ENCODE measurements at regions not wholly inside any gene's neighbourhood (a gene's known extent, or its start where the extent isn't known, plus 50 kb on each side); places are given as distances from the start of the nearest gene placed in this dataset.

DNA sequence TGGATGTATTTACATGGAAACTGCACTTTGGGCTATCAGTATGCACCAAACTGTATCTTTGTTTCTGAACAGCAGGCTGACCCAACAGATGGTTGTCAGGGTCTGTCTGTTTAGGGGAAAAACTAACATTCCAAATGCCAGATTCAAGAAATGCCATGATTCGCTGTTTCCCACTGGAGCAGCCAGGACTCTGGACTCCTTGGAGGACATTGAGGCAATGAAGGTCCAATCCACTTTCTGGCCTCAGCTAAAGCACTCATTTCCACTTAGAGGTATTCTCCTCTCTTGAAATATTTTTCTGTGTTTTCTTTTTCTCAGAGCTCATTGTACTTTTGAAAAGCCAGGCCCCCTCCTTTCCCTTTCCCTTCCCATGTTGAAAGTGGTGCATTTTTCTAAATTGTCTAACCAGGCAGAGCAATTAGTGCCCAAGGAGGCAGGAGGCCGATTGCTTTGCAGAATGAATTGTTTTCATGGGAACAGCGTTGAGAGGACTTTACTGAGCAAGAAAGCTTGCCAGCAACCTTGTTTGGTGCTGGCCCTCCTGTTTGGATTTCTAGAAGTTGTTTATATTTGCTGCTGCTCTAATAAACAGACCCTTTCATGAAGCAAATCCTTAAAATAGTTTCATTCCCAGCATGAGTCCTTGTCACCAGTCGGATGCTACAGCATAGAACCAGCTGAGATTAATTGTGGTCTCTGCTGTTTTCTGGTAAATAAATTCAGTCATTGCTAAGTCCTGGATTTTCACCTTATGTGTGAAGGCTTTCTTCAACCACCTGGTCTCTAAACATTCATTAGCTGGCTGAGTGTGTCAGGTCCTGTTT, 132.8 kb upstream of the TAF11L2 start:
- DNase-seq (no peak), FAIRE-seq (no peak)
- intact Hi-C loops (cut with DNase I) = no loop called here
- H3K4me1 ChIP-seq (ENCODE audit: control insufficient read depth in 2 of 3, insufficient read depth in 2 of 3, low read depth in 1 of 3, low read length in 3 of 3) = no peaks in the 10 kb centered on the region
- H3K9ac ChIP-seq (ENCODE audit: low read length in 3 of 3) = no peak overlapping the region
- no peaks in the 10 kb centered on the region for H3K27me3 ChIP-seq (ENCODE audit: control insufficient read depth, insufficient read depth, low read length)
- H3K4me3 ChIP-seq (ENCODE audit: low read length in 3 of 3) = no peak overlapping the region
- TF ChIP-seq, protein P1, sequence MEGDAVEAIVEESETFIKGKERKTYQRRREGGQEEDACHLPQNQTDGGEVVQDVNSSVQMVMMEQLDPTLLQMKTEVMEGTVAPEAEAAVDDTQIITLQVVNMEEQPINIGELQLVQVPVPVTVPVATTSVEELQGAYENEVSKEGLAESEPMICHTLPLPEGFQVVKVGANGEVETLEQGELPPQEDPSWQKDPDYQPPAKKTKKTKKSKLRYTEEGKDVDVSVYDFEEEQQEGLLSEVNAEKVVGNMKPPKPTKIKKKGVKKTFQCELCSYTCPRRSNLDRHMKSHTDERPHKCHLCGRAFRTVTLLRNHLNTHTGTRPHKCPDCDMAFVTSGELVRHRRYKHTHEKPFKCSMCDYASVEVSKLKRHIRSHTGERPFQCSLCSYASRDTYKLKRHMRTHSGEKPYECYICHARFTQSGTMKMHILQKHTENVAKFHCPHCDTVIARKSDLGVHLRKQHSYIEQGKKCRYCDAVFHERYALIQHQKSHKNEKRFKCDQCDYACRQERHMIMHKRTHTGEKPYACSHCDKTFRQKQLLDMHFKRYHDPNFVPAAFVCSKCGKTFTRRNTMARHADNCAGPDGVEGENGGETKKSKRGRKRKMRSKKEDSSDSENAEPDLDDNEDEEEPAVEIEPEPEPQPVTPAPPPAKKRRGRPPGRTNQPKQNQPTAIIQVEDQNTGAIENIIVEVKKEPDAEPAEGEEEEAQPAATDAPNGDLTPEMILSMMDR (IDR thresholded peaks at IDR 0.05; ENCODE audit: borderline replicate concordance, extremely low read depth, insufficient read depth) = no peak
- no peaks in the 10 kb centered on the region for H3K36me3 ChIP-seq (ENCODE audit: control insufficient read depth in 2 of 3, insufficient read depth in 3 of 3, low read length in 3 of 3)
- no peak overlapping the region for H3K27ac ChIP-seq (ENCODE audit: low read depth in 2 of 2, low read length in 2 of 2)
- H3K9me3 ChIP-seq (ENCODE audit: control insufficient read depth in 2 of 3, insufficient read depth in 1 of 3, low read length in 3 of 3) = no peaks in the 10 kb centered on the region

DNA sequence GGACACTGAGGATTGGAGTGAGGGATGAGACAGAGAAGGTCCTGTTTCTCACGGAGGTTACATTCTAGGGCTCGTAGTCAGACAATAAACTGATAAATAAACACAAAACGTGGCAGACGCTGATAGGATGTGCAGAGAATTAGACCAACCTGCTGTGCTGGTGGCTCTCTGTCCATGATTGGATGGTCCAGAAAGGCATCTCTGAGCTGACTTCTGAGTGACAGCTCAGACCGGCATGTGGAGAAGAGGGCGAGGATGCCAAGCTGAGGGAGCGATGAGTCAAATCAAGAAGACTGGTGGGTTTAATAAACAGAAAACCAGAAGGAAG, 132.3 kb upstream of the TAF11L2 start:
- DNase-seq = no peak
- Histone ChIP-seq H3K27me3 (ENCODE audit: control insufficient read depth, insufficient read depth, low read length) (no peaks in the 10 kb centered on the region), H3K4me1 (ENCODE audit: control insufficient read depth in 2 of 3, insufficient read depth in 2 of 3, low read depth in 1 of 3, low read length in 3 of 3) (no peaks in the 10 kb centered on the region), H3K4me3 (ENCODE audit: low read length in 3 of 3) (no peak overlapping the region), H3K27ac (ENCODE audit: low read depth in 2 of 2, low read length in 2 of 2) (no peak overlapping the region), H3K9me3 (ENCODE audit: control insufficient read depth in 2 of 3, insufficient read depth in 1 of 3, low read length in 3 of 3) (no peaks in the 10 kb centered on the region), H3K36me3 (ENCODE audit: control insufficient read depth in 2 of 3, insufficient read depth in 3 of 3, low read length in 3 of 3) (no peaks in the 10 kb centered on the region), H3K9ac (ENCODE audit: low read length in 3 of 3) (no peak overlapping the region)
- intact Hi-C loops (cut with DNase I) = no loop called here
- TF ChIP-seq, protein P1 (IDR thresholded peaks at IDR 0.05; ENCODE audit: borderline replicate concordance, extremely low read depth, insufficient read depth) = no peak
- FAIRE-seq = no peak

DNA sequence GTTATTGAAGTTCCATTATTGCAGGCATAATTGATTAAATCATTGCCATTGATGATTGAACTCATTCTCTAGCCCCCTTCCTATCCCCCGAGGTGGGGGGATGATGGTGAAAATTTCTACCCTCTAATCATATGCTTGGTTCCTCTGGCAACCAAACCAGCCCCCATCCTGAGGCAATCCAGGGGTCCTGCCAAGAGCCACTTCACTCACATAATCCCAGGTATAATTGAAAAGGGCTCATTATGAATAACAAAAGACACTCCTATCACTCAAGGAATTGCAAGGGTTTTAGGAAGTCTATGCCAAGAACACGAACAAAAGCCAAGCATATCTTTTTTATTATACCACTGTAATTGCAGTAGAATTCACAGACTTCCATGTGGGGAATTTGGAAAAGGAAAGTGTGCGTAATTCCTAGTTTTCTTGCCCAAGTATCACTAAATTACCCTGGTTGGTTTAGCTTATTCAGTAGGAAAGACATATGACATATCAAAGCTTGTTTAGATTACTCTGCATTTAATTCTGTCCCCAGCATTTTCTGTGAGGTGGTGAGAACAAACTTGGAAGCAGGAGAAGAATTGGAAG, 130.7 kb upstream of the TAF11L2 start:
- H3K27ac ChIP-seq (ENCODE audit: low read depth in 2 of 2, low read length in 2 of 2) = no peak overlapping the region
- FAIRE-seq (no peak), DNase-seq (no peak)
- H3K36me3 ChIP-seq (ENCODE audit: control insufficient read depth in 2 of 3, insufficient read depth in 3 of 3, low read length in 3 of 3) = no peaks in the 10 kb centered on the region
- no peaks in the 10 kb centered on the region for H3K4me1 ChIP-seq (ENCODE audit: control insufficient read depth in 2 of 3, insufficient read depth in 2 of 3, low read depth in 1 of 3, low read length in 3 of 3)
- TF ChIP-seq, protein P1 (IDR thresholded peaks at IDR 0.05; ENCODE audit: borderline replicate concordance, extremely low read depth, insufficient read depth) = no peak
- H3K9ac ChIP-seq (ENCODE audit: low read length in 3 of 3) = no peak overlapping the region
- H3K4me3 ChIP-seq (ENCODE audit: low read length in 3 of 3) = no peak overlapping the region
- intact Hi-C loops (cut with DNase I) = no loop called here
- H3K9me3 ChIP-seq (ENCODE audit: control insufficient read depth in 2 of 3, insufficient read depth in 1 of 3, low read length in 3 of 3) = no peaks in the 10 kb centered on the region
- no peaks in the 10 kb centered on the region for H3K27me3 ChIP-seq (ENCODE audit: control insufficient read depth, insufficient read depth, low read length)
